GM08714 (cell line): ENCODE measurements at regions not wholly inside any gene's neighbourhood (a gene's known extent, or its start where the extent isn't known, plus 50 kb on each side); places are given as distances from the start of the nearest gene placed in this dataset.

Source experiments
- H3K4me3 ChIP-seq: fragments of 200-500 bp; sonication (Bioruptor generic); 2 replicates; pipeline ENCODE4 v1.5.1; 2014; ENCODE audit warnings: mild to moderate bottlenecking, low read length, inconsistent platforms
- ZNF274 ChIP-seq: IDR thresholded peaks from 2 replicates; pipeline ENCODE4 v1.6.1; 2012; ENCODE audit warnings: mild to moderate bottlenecking, low read depth, low read length

DNA sequence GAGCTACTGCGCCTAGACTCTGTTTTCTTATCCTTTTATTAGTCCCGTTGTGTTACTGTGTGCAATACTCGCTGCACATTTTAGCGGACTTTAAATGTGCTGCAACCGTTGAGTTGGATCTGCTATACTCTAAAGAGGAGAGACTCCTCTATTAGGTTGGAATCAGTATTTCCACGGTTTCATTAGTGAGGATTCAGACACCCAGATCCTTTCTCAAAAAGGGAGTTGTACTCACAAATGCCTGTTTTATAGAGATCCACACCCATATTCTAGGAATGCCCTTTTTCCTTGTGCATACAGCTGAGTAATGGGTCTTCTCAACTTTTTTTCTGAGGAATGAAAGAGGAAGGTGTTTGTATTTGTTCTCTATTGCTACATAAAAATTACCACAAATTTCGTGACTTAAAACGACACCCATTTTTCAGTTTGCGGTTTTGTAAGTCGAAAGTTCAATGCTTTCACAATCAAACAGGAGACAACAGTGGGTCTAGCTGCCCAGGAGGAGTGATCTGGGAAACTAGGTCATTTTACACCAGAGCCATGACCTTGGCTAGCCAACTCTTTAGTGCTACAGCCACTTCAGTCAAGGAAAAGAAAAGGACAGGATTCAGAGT is 52.8 kb upstream of the SLC44A1 start:
- H3K4me3 ChIP-seq = no peak overlapping the region
- no peak for TF ChIP-seq ZNF274

DNA sequence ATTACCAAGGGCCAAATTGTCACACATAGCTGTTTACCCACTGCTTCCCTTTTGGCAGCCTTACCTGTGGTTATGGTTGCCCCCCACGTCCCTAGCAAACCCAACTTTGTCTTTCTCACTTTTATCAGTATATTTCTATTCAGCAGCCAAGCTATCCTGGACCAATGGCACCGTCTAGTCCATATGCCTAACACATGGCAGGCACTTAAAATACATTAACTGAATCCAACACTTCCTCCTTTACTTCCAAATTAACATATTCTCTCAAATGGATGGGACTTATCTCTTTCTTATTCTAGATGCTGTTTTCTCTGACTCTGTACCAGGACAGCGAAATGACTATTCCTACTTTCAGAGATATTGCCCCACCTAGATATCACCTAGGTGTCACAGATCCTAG is 50.9 kb upstream of the SLC44A1 start:
- no peak overlapping the region for H3K4me3 ChIP-seq
- no peak for TF ChIP-seq ZNF274

DNA sequence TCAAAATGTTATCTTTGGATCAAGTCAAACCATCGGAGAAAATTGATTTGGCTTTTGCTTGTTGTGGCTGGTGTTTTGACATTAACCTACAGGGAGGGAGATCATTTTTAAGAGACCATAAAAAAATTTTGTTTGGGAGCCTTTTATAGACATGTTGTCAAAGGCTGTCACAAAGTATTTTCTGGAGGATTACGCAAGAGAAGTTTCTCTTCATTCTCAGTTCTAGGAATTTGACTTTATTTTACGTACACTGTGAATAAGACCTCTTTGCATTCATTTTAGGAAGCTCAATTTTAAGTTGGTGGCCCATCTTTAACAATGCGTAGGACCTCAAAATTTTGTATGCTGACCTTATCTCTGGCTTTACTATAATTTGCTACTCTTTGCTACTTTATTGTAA is 50.2 kb upstream of the SLC44A1 start:
- no peak for TF ChIP-seq ZNF274

More for the DNA sequence above, 50.2 kb upstream of the SLC44A1 start:
- H3K4me3 ChIP-seq = no peak overlapping the region
